Mucosa of descending colon (tissue), 3 donors: ENCODE measurements at regions not wholly inside any gene's neighbourhood (a gene's known extent, or its start where the extent isn't known, plus 50 kb on each side); places are given as distances from the start of the nearest gene placed in this dataset.

ENCODE experiments used
- ATAC-seq: fragments of 200-7000 bp; cut with Tn5 transposase; one replicate; pipeline ENCODE4 v1.9.1; 2020; ENCODE audit warnings: mild to moderate bottlenecking, moderate library complexity
- DNase-seq, 3 donors: peaks; one replicate each; pipeline ENCODE4 v3.0.0-alpha.2; 2020
- H3K36me3 ChIP-seq: fragments of 200-600 bp; one replicate; pipeline ENCODE4 v1.8.0; 2021; ENCODE audit warnings: low read depth, mild to moderate bottlenecking
- H3K4me1 ChIP-seq: fragments of 200-600 bp; one replicate; pipeline ENCODE4 v1.8.0; 2021; ENCODE audit warnings: low read depth, mild to moderate bottlenecking
- H3K4me3 ChIP-seq: fragments of 200-600 bp; one replicate; pipeline ENCODE4 v1.8.0; 2021; ENCODE audit warnings: mild to moderate bottlenecking
- H3K9me3 ChIP-seq: fragments of 200-600 bp; one replicate; pipeline ENCODE4 v1.8.0; 2021; ENCODE audit warnings: mild to moderate bottlenecking
- CTCF ChIP-seq: fragments of 200-600 bp; IDR thresholded peaks from one replicate; pipeline ENCODE4 v1.8.0; 2022; ENCODE audit warnings: antibody characterized with exemption, mild to moderate bottlenecking
- intact Hi-C, 2 donors: fragments of 100-400 bp; cut with DNase I in 1 of 2; cut with micrococcal nuclease in 1 of 2; formaldehyde crosslinking; loops; one replicate each; pipeline versions ENCODE4 v1.11.0 to v1.11.1; 2022; cut with DNase I, micrococcal nuclease
- donor health status: DM: no; HTN: no; CAD: no; lungs with moderate emphysema.
- donor health status: DM: no; HTN: no; CAD: no.
- donor health status: DM: no; HTN: yes; CAD: no.

GRCh38 chr2:136331226-136331625, 213.3 kb upstream of the CXCR4 start:
- no peaks in the 10 kb centered on the region for H3K36me3 ChIP-seq
- H3K4me3 ChIP-seq = no peak overlapping the region
- ATAC-seq (no peak), DNase-seq (no peak)
- TF ChIP-seq CTCF = no peak
- H3K4me1 ChIP-seq = no peaks in the 10 kb centered on the region
- no peaks in the 10 kb centered on the region for H3K9me3 ChIP-seq
- intact Hi-C loops = no loop called here

DNA sequence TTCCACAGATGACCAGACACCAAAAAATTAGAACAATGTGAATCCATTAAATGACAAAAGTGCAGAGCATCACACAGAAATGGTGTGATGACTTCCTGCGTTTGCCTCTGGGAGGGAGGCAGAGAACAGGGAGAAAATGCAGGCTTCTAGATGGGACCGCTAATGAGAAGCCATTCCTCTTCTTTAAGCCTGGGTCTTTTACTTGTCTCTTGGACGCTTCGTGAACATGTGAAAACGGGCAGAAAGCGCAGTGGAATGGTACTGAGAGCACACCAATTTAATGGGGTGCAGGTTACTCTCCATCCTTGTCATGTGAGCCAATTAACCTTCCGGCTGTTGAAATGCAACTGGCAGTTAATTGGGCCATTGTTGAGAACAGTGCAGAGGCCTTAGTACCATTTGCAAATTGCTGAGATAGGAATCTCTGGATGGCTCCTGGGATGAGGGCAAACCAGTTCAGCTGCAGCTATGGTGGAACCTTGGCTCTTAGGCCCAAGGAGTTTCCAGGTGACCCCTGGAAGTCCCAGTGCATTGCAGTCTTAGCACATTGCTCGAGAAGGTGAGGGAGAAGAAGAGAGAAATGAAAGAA, 210.4 kb upstream of the CXCR4 start:
- TF ChIP-seq CTCF = no peak
- H3K9me3 ChIP-seq = no peaks in the 10 kb centered on the region
- H3K4me1 ChIP-seq = no peaks in the 10 kb centered on the region
- ATAC-seq (no peak), DNase-seq (no peak)
- intact Hi-C loops = no loop called here
- no peak overlapping the region for H3K4me3 ChIP-seq
- H3K36me3 ChIP-seq = no peaks in the 10 kb centered on the region

GRCh38 chr2:136327162-136327852, 209.4 kb upstream of the CXCR4 start:
- Histone ChIP-seq H3K9me3 (no peaks in the 10 kb centered on the region), H3K4me3 (no peak overlapping the region), H3K36me3 (no peaks in the 10 kb centered on the region), H3K4me1 (no peaks in the 10 kb centered on the region)
- ATAC-seq = peak; percentile 86
- no peak for TF ChIP-seq CTCF
- intact Hi-C loops = no loop called here
- DNase-seq = peak; percentile 33 to 60 (median 38)

- DNase-seq = no peak
- no peak overlapping the region for H3K4me3 ChIP-seq
- no peaks in the 10 kb centered on the region for H3K4me1 ChIP-seq
- H3K9me3 ChIP-seq = no peaks in the 10 kb centered on the region
- no peaks in the 10 kb centered on the region for H3K36me3 ChIP-seq
- no peak for TF ChIP-seq CTCF
- intact Hi-C loops = no loop called here
- no peak for ATAC-seq
Measured at GRCh38 chr2:136325844-136326331, 207.9 kb upstream of the CXCR4 start.

GRCh38 chr2:136324966-136325365, 207.0 kb upstream of the CXCR4 start:
- DNase-seq (no peak), ATAC-seq (no peak)
- intact Hi-C loops = no loop called here
- H3K4me1 ChIP-seq = no peaks in the 10 kb centered on the region
- H3K9me3 ChIP-seq = no peaks in the 10 kb centered on the region
- no peak for TF ChIP-seq CTCF
- H3K36me3 ChIP-seq = no peaks in the 10 kb centered on the region
- H3K4me3 ChIP-seq = no peak overlapping the region
